ENCODE measurements at regions not wholly inside any gene's neighbourhood (a gene's known extent, or its start where the extent isn't known, plus 50 kb on each side); places are given as distances from the start of the nearest gene placed in this dataset.
A peak's percentile ranks its signal among the peaks of the same experiment; 100 is the strongest.

GRCh38 chr13:90628471-90628870 lies 719.0 kb upstream of the MIR17HG start:
- no peak overlapping the region for H2AFZ ChIP-seq (ENCODE audit: low read length)
- H3K79me2 ChIP-seq (ENCODE audit: low read length): no peaks in the 10 kb centered on the region
- no peak for ATAC-seq
- H3K27ac ChIP-seq (ENCODE audit: low read length): no peak overlapping the region
- H3K9me2 ChIP-seq (replicated peaks; ENCODE audit: low read length): no peaks in the 10 kb centered on the region
- H3K36me3 ChIP-seq (ENCODE audit: low read depth, low read length): no peaks in the 10 kb centered on the region
- H3K4me2 ChIP-seq (ENCODE audit: low read length): no peak overlapping the region
- H3K4me1 ChIP-seq (ENCODE audit: insufficient read depth, low read length): peaks cover 4% of the 10 kb centered on the region
- no TSS peak for BruUV-seq (replicated peaks)
- POLR2A ChIA-PET (ENCODE audit: unreplicated experiment): no interaction called here
- no peak for DNase-seq
- TF ChIP-seq EZH2phosphoT487 (IDR thresholded peaks at IDR 0.05; ENCODE audit: borderline replicate concordance, low read length): no peak
- TF ChIP-seq, protein P1, sequence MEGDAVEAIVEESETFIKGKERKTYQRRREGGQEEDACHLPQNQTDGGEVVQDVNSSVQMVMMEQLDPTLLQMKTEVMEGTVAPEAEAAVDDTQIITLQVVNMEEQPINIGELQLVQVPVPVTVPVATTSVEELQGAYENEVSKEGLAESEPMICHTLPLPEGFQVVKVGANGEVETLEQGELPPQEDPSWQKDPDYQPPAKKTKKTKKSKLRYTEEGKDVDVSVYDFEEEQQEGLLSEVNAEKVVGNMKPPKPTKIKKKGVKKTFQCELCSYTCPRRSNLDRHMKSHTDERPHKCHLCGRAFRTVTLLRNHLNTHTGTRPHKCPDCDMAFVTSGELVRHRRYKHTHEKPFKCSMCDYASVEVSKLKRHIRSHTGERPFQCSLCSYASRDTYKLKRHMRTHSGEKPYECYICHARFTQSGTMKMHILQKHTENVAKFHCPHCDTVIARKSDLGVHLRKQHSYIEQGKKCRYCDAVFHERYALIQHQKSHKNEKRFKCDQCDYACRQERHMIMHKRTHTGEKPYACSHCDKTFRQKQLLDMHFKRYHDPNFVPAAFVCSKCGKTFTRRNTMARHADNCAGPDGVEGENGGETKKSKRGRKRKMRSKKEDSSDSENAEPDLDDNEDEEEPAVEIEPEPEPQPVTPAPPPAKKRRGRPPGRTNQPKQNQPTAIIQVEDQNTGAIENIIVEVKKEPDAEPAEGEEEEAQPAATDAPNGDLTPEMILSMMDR (conservative IDR thresholded peaks at IDR 0.05; ENCODE audit: low read depth, low read length): no peak
- no peak for TF ChIP-seq EZH2 (IDR thresholded peaks at IDR 0.05; ENCODE audit: low read length, unreplicated experiment)
- H3K9me3 ChIP-seq (ENCODE audit: low read length): no peaks in the 10 kb centered on the region
- CTCF ChIA-PET: no interaction called here
- no peaks in the 10 kb centered on the region for H3F3A ChIP-seq (ENCODE audit: low read length, unreplicated experiment)
- no peaks in the 10 kb centered on the region for H4K20me1 ChIP-seq (ENCODE audit: low read length)
- H3K4me3 ChIP-seq (ENCODE audit: low read length): no peak overlapping the region
- no peaks in the 10 kb centered on the region for H3K27me3 ChIP-seq (ENCODE audit: low read length)
- intact Hi-C loops (cut with micrococcal nuclease): no loop called here
- H3K9ac ChIP-seq (ENCODE audit: low read length): no peak overlapping the region

DNA sequence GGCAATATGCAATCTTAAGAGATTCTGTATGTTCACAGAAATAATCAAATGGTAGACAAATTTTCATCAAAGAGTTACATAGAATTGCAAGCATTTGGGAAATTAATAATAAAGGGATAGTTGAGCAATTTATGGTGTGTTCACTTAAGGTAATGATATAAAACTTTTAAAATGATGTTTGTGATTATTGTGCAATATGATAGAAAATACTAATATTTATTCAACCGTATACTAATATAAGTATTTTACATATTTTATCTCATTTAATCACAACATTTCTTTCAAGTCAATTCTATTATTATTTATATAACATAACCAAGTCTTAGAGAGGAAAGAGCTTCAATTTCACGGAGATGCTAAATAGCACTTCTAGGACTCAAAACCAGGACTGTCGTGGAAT lies 716.8 kb upstream of the MIR17HG start:
- Histone ChIP-seq H3K9me2 (replicated peaks; ENCODE audit: low read length) (no peaks in the 10 kb centered on the region), H3K4me3 (ENCODE audit: low read length) (no peak overlapping the region), H3K36me3 (ENCODE audit: low read depth, low read length) (no peaks in the 10 kb centered on the region), H3K27me3 (ENCODE audit: low read length) (no peaks in the 10 kb centered on the region), H3F3A (ENCODE audit: low read length, unreplicated experiment) (no peaks in the 10 kb centered on the region), H3K9me3 (ENCODE audit: low read length) (no peaks in the 10 kb centered on the region), H3K79me2 (ENCODE audit: low read length) (no peaks in the 10 kb centered on the region), H3K9ac (ENCODE audit: low read length) (no peak overlapping the region), H3K4me1 (ENCODE audit: insufficient read depth, low read length) (no peaks in the 10 kb centered on the region), H4K20me1 (ENCODE audit: low read length) (no peaks in the 10 kb centered on the region), H2AFZ (ENCODE audit: low read length) (no peak overlapping the region), H3K4me2 (ENCODE audit: low read length) (no peak overlapping the region), H3K27ac (ENCODE audit: low read length) (no peak overlapping the region)
- ChIA-PET POLR2A (ENCODE audit: unreplicated experiment) (no interaction called here), CTCF (no interaction called here)
- DNase-seq (no peak), ATAC-seq (no peak)
- intact Hi-C loops (cut with micrococcal nuclease): no loop called here
- BruUV-seq (replicated peaks): no TSS peak
- TF ChIP-seq, protein P1 (conservative IDR thresholded peaks at IDR 0.05; ENCODE audit: low read depth, low read length): no peak
- no peak for TF ChIP-seq EZH2phosphoT487 (IDR thresholded peaks at IDR 0.05; ENCODE audit: borderline replicate concordance, low read length)
- no peak for TF ChIP-seq EZH2 (IDR thresholded peaks at IDR 0.05; ENCODE audit: low read length, unreplicated experiment)

- POLR2A ChIA-PET (ENCODE audit: unreplicated experiment): no interaction called here
- H3K9ac ChIP-seq (ENCODE audit: low read length): no peak overlapping the region
- no peaks in the 10 kb centered on the region for H4K20me1 ChIP-seq (ENCODE audit: low read length)
- CTCF ChIA-PET: no interaction called here
- H3K79me2 ChIP-seq (ENCODE audit: low read length): no peaks in the 10 kb centered on the region
- no peaks in the 10 kb centered on the region for H3K27me3 ChIP-seq (ENCODE audit: low read length)
- H3K9me3 ChIP-seq (ENCODE audit: low read length): no peaks in the 10 kb centered on the region
- intact Hi-C loops (cut with micrococcal nuclease): no loop called here
- 0 out of 2 replicates have a peak overlapping the region, but pooled peaks have one; percentile 6 for H2AFZ ChIP-seq (ENCODE audit: low read length)
- no peaks in the 10 kb centered on the region for H3K36me3 ChIP-seq (ENCODE audit: low read depth, low read length)
- no peak for ATAC-seq
- H3K4me2 ChIP-seq (ENCODE audit: low read length): no peak overlapping the region
- TF ChIP-seq EZH2 (IDR thresholded peaks at IDR 0.05; ENCODE audit: low read length, unreplicated experiment) (no peak), EZH2phosphoT487 (IDR thresholded peaks at IDR 0.05; ENCODE audit: borderline replicate concordance, low read length) (no peak)
- TF ChIP-seq, protein P1 (conservative IDR thresholded peaks at IDR 0.05; ENCODE audit: low read depth, low read length): no peak
- no TSS peak for BruUV-seq (replicated peaks)
- no peak overlapping the region for H3K27ac ChIP-seq (ENCODE audit: low read length)
- no peak overlapping the region for H3K4me3 ChIP-seq (ENCODE audit: low read length)
- no peaks in the 10 kb centered on the region for H3K9me2 ChIP-seq (replicated peaks; ENCODE audit: low read length)
- no peaks in the 10 kb centered on the region for H3F3A ChIP-seq (ENCODE audit: low read length, unreplicated experiment)
- H3K4me1 ChIP-seq (ENCODE audit: insufficient read depth, low read length): no peaks in the 10 kb centered on the region
- DNase-seq: no peak
Measured at GRCh38 chr13:90632184-90632583, 715.3 kb upstream of the MIR17HG start.
